IMR-90 (cell line): ENCODE measurements at regions not wholly inside any gene's neighbourhood (a gene's known extent, or its start where the extent isn't known, plus 50 kb on each side); places are given as distances from the start of the nearest gene placed in this dataset.

ENCODE experiments used
- ATAC-seq: fragments of 200-7000 bp; cut with Tn5 transposase; 2 replicates; pipeline ENCODE4 v1.9.1; 2020; ENCODE audit warnings: low read depth, mild to moderate bottlenecking, moderate library complexity
- BruUV-seq: library from RNA; stranded (reverse); fragments of 400-500 nt; replicated peaks from 2 replicates; lab custom pipeline; 2021; lab: Mats Ljungman, UMichigan
- CTCF ChIA-PET: fragments of 300-600 bp; formaldehyde crosslinking; extraction: SDS; loops from one replicate; lab custom pipeline; 2021; ENCODE audit warnings: antibody characterized with exemption; lab: Yijun Ruan, JAX
- POLR2A ChIA-PET: fragments of 300-600 bp; sonication (Branson Sonifier 250); formaldehyde crosslinking; loops from one replicate; lab custom pipeline; 2022; ENCODE audit warnings: antibody characterized with exemption; ENCODE audit not compliant: unreplicated experiment; lab: Charles Lee
- DNase-seq: peaks from one replicate; pipeline ENCODE4 v3.0.0; 2013
- H2AFZ ChIP-seq: replicated peaks from 2 replicates; pipeline ENCODE3; 2013; ENCODE audit warnings: low read length, mild to moderate bottlenecking; ENCODE audit not compliant: poor library complexity
- H2AK5ac ChIP-seq: 2 replicates; pipeline ENCODE4 v1.6.1; 2013; ENCODE audit warnings: low read depth, low read length, inconsistent platforms
- H2AK9ac ChIP-seq: replicated peaks from 2 replicates; pipeline ENCODE3; 2013; ENCODE audit warnings: mild to moderate bottlenecking, low read depth, low read length, moderate library complexity; ENCODE audit not compliant: poor library complexity
- H2BK120ac ChIP-seq: 2 replicates; pipeline ENCODE4 v1.6.1; 2013; ENCODE audit warnings: low read depth, low read length, inconsistent platforms
- H2BK15ac ChIP-seq: 3 replicates; pipeline ENCODE4 v1.6.1; 2013; ENCODE audit warnings: low read depth, low read length, inconsistent platforms
- H2BK20ac ChIP-seq: 2 replicates; pipeline ENCODE4 v1.6.1; 2013; ENCODE audit warnings: low read depth, mild to moderate bottlenecking, inconsistent platforms, low read length, moderate library complexity
- H2BK5ac ChIP-seq: 2 replicates; pipeline ENCODE4 v1.6.1; 2013; ENCODE audit warnings: mild to moderate bottlenecking, low read depth, low read length, inconsistent platforms; ENCODE audit not compliant: poor library complexity, severe bottlenecking
- H3K14ac ChIP-seq: replicated peaks from 2 replicates; pipeline ENCODE4 v1.6.1; 2013; ENCODE audit warnings: low read depth, low read length, inconsistent platforms
- H3K18ac ChIP-seq: 2 replicates; pipeline ENCODE4 v1.6.1; 2013; ENCODE audit warnings: low read depth, low read length, control low read depth
- H3K23ac ChIP-seq: 2 replicates; pipeline ENCODE4 v1.6.1; 2013; ENCODE audit warnings: low read depth, low read length, inconsistent platforms
- H3K27ac ChIP-seq: 2 replicates; pipeline ENCODE4 v1.5.1; 2013; ENCODE audit warnings: mild to moderate bottlenecking, control low read depth, low read length; ENCODE audit not compliant: insufficient read depth
- H3K27me3 ChIP-seq: 2 replicates; pipeline ENCODE4 v1.6.1; 2013; ENCODE audit warnings: low read length; ENCODE audit not compliant: control insufficient read depth, insufficient read depth
- H3K36me3 ChIP-seq: 2 replicates; pipeline ENCODE4 v1.6.1; 2013; ENCODE audit warnings: low read length, mixed read lengths; ENCODE audit not compliant: control insufficient read depth, insufficient read depth
- H3K4ac ChIP-seq: 2 replicates; pipeline ENCODE4 v1.6.1; 2013; ENCODE audit warnings: low read depth, low read length, inconsistent platforms
- H3K4me1 ChIP-seq: 2 replicates; pipeline ENCODE4 v1.6.1; 2013; ENCODE audit warnings: low read length, mixed read lengths; ENCODE audit not compliant: control insufficient read depth, insufficient read depth
- H3K4me2 ChIP-seq: 2 replicates; pipeline ENCODE4 v1.6.1; 2013; ENCODE audit warnings: low read depth, mild to moderate bottlenecking, control low read depth, low read length, moderate library complexity
- H3K4me3 ChIP-seq: 2 replicates; pipeline ENCODE4 v1.5.1; 2013; ENCODE audit warnings: low read depth, mild to moderate bottlenecking, control low read depth, low read length, moderate library complexity; ENCODE audit not compliant: insufficient read depth
- H3K56ac ChIP-seq: 2 replicates; pipeline ENCODE4 v1.6.1; 2013; ENCODE audit warnings: low read length, inconsistent platforms; ENCODE audit not compliant: insufficient read depth; ENCODE audit errors: extremely low read depth
- H3K79me1 ChIP-seq, 2 experiments: 2 replicates each; pipeline ENCODE4 v1.6.1; 2013; ENCODE audit warnings: low read length in 2 of 2, inconsistent platforms in 1 of 2, low read depth in 1 of 2
- H3K9ac ChIP-seq: 2 replicates; pipeline ENCODE4 v1.6.1; 2013; ENCODE audit warnings: low read depth, low read length, control low read depth
- H3K9me1 ChIP-seq: 2 replicates; pipeline ENCODE4 v1.6.1; 2013; ENCODE audit warnings: low read length, inconsistent platforms; ENCODE audit not compliant: insufficient read depth
- H3K9me3 ChIP-seq: 2 replicates; pipeline ENCODE4 v1.6.1; 2013; ENCODE audit warnings: low read length; ENCODE audit not compliant: control insufficient read depth, insufficient read depth
- H4K20me1 ChIP-seq: 2 replicates; pipeline ENCODE4 v1.6.1; 2013; ENCODE audit warnings: low read length, inconsistent platforms; ENCODE audit not compliant: insufficient read depth
- H4K5ac ChIP-seq: 2 replicates; pipeline ENCODE4 v1.6.1; 2013; ENCODE audit warnings: mild to moderate bottlenecking, low read depth, low read length, control low read depth
- H4K8ac ChIP-seq, 2 experiments: 2 replicates each; pipeline ENCODE4 v1.6.1; 2013; ENCODE audit warnings: low read depth in 2 of 2, low read length in 2 of 2, control low read depth in 1 of 2, inconsistent platforms in 1 of 2
- H4K91ac ChIP-seq: 2 replicates; pipeline ENCODE4 v1.6.1; 2013; ENCODE audit warnings: low read depth, low read length, inconsistent platforms; ENCODE audit not compliant: insufficient read depth
- BHLHE40 ChIP-seq: fragments of 150-350 bp; IDR thresholded peaks from 2 replicates; pipeline ENCODE4 v1.6.1; 2016; ENCODE audit warnings: mild to moderate bottlenecking, low read depth, low read length
- CEBPB ChIP-seq: IDR thresholded peaks from 2 replicates; pipeline ENCODE4 v1.6.1; 2012; ENCODE audit warnings: low read depth, low read length, improper control_type of control experiment
- CHD1 ChIP-seq: IDR thresholded peaks from 2 replicates; pipeline ENCODE4 v1.6.1; 2012; ENCODE audit warnings: low read depth, low read length, improper control_type of control experiment
- FOS ChIP-seq: fragments of 150-350 bp; IDR thresholded peaks from 2 replicates; pipeline ENCODE4 v1.6.1; 2016; ENCODE audit warnings: low read depth, low read length
- MAFK ChIP-seq: IDR thresholded peaks from 2 replicates; pipeline ENCODE4 v1.6.1; 2012; ENCODE audit warnings: low read depth, low read length, improper control_type of control experiment
- MAZ ChIP-seq: IDR thresholded peaks from 2 replicates; pipeline ENCODE4 v1.6.1; 2012; ENCODE audit warnings: low read depth, mild to moderate bottlenecking, low read length, improper control_type of control experiment, moderate library complexity, borderline replicate concordance
- MXI1 ChIP-seq: IDR thresholded peaks from 2 replicates; pipeline ENCODE4 v1.6.1; 2012; ENCODE audit warnings: low read depth, mild to moderate bottlenecking, low read length, moderate library complexity, borderline replicate concordance
- NFE2L2 ChIP-seq: fragments of 150-350 bp; IDR thresholded peaks from 2 replicates; pipeline ENCODE4 v1.6.1; 2016; ENCODE audit warnings: low read depth, mild to moderate bottlenecking, low read length
- POLR2A ChIP-seq: IDR thresholded peaks from 2 replicates; pipeline ENCODE4 v1.6.1; 2012; ENCODE audit warnings: mild to moderate bottlenecking, low read depth, low read length
- RAD21 ChIP-seq: IDR thresholded peaks from 2 replicates; pipeline ENCODE4 v1.6.1; 2012; ENCODE audit warnings: low read length, improper control_type of control experiment
- RCOR1 ChIP-seq: IDR thresholded peaks from 2 replicates; pipeline ENCODE4 v1.6.1; 2012; ENCODE audit warnings: mild to moderate bottlenecking, low read length, improper control_type of control experiment; ENCODE audit not compliant: insufficient replicate concordance
- RFX5 ChIP-seq: IDR thresholded peaks from 2 replicates; pipeline ENCODE4 v1.8.0; 2012; ENCODE audit warnings: low read depth, mild to moderate bottlenecking, low read length, moderate library complexity
- SMC3 ChIP-seq: fragments of 150-350 bp; IDR thresholded peaks from 2 replicates; pipeline ENCODE4 v1.6.1; 2016; ENCODE audit warnings: low read depth, mild to moderate bottlenecking, antibody characterized with exemption, low read length, moderate library complexity
- WGBS, 2 experiments: methylation state at CpG; one replicate each; pipeline versions ENCODE4 v1.1.5 to v1.1.7; 2013; ENCODE audit warnings: missing lambda C conversion rate in 2 of 2; ENCODE audit not compliant: insufficient read length in 1 of 2; ENCODE audit errors: extremely low coverage in 2 of 2; 5-methylcytosine and 5-hydroxymethylcytosine counted together
- dilution Hi-C: fragments of 300-500 bp; cut with HindIII; formaldehyde crosslinking; loops from one replicate; pipeline ENCODE4 v1.14.3; 2018; ENCODE audit warnings: low sequenced_read_pairs; ENCODE audit not compliant: unreplicated experiment
- in situ Hi-C: fragments of 300-500 bp; cut with MboI; formaldehyde crosslinking; loops from 3 replicates; pipeline ENCODE4 v1.14.3; 2019; ENCODE audit warnings: low sequenced_read_pairs, inconsistent platforms, mixed read lengths
- intact Hi-C: fragments of 100-400 bp; cut with micrococcal nuclease; formaldehyde crosslinking; loops from 2 replicates; pipeline ENCODE4 v1.10.0; 2022
- TF ChIP-seq, protein P1 (sequence below): fragments of 150-350 bp; IDR thresholded peaks from 2 replicates; pipeline ENCODE4 v1.6.1; 2017; ENCODE audit warnings: mild to moderate bottlenecking, antibody characterized with exemption, low read length, low read depth
- TF ChIP-seq, protein P2 (sequence below): conservative IDR thresholded peaks from 2 replicates; pipeline ENCODE4 v1.5.1; 2012; ENCODE audit warnings: mild to moderate bottlenecking, low read depth, low read length, improper control_type of control experiment
- TF ChIP-seq, protein P3 (sequence below): fragments of 150-350 bp; IDR thresholded peaks from 2 replicates; pipeline ENCODE4 v1.6.1; 2016; ENCODE audit warnings: low read depth, mild to moderate bottlenecking, low read length, moderate library complexity, borderline replicate concordance

DNA sequence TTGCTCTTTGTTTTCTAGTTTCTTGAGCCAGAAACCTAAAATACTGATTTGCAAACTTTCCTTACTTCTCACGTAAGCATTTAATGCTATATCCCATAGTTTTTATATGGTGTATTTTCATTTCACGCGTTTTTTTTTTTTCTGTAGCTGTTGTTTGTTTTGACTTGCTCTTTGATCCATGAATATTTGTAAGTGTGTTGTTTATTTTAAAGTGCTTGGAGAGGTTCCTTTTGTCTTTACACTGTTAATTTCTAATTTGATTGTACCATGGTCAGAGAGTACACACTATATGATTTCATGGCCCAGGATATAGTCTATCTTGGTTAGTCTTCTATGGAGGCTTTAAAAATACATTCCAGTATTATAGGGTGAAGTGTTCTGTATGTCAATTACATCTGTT, 84.8 kb upstream of the RNF217 start:
- H3K4me3 ChIP-seq, result no peak overlapping the region
- no peak overlapping the region for H2BK120ac ChIP-seq
- no peak overlapping the region for H2BK15ac ChIP-seq
- ChIA-PET POLR2A (no interaction called here), CTCF (interaction anchor here (0.6 kb wide), 1 partner anchor 270 kb away, joined by 3 read pairs; no protein-coding TSS in a partner anchor)
- H3K14ac ChIP-seq, result no peak overlapping the region
- H3K36me3 ChIP-seq, result no peaks in the 10 kb centered on the region
- BruUV-seq, result no TSS peak
- H3K27ac ChIP-seq, result no peak overlapping the region
- H3K23ac ChIP-seq, result no peak overlapping the region
- dilution Hi-C loops (no loop called here), in situ Hi-C loops (loop anchor here (5.0 to 10.0 kb wide), 2 partner anchors 397 to 435 kb away; no protein-coding TSS in a partner anchor), intact Hi-C loops (no loop called here)
- no peaks in the 10 kb centered on the region for H3K79me1 ChIP-seq
- H2BK5ac ChIP-seq, result no peak overlapping the region
- no peak overlapping the region for H2BK20ac ChIP-seq
- no peak overlapping the region for H4K8ac ChIP-seq
- no peak overlapping the region for H2AFZ ChIP-seq
- no peaks in the 10 kb centered on the region for H3K27me3 ChIP-seq
- H3K4me2 ChIP-seq, result no peak overlapping the region
- no peak overlapping the region for H3K18ac ChIP-seq
- H3K4ac ChIP-seq, result no peak overlapping the region
- no peaks in the 10 kb centered on the region for H3K9me3 ChIP-seq
- H2AK9ac ChIP-seq, result no peak overlapping the region
- H2AK5ac ChIP-seq, result no peak overlapping the region
- TF ChIP-seq, protein P1, sequence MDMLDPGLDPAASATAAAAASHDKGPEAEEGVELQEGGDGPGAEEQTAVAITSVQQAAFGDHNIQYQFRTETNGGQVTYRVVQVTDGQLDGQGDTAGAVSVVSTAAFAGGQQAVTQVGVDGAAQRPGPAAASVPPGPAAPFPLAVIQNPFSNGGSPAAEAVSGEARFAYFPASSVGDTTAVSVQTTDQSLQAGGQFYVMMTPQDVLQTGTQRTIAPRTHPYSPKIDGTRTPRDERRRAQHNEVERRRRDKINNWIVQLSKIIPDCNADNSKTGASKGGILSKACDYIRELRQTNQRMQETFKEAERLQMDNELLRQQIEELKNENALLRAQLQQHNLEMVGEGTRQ, result no peak
- TF ChIP-seq CEBPB (no peak), RCOR1 (no peak), CHD1 (no peak), SMC3 (no peak), POLR2A (no peak), FOS (no peak), RAD21 (no peak), MAZ (no peak), MAFK (no peak), BHLHE40 (no peak), RFX5 (no peak), NFE2L2 (no peak), MXI1 (no peak)
- TF ChIP-seq, protein P2, sequence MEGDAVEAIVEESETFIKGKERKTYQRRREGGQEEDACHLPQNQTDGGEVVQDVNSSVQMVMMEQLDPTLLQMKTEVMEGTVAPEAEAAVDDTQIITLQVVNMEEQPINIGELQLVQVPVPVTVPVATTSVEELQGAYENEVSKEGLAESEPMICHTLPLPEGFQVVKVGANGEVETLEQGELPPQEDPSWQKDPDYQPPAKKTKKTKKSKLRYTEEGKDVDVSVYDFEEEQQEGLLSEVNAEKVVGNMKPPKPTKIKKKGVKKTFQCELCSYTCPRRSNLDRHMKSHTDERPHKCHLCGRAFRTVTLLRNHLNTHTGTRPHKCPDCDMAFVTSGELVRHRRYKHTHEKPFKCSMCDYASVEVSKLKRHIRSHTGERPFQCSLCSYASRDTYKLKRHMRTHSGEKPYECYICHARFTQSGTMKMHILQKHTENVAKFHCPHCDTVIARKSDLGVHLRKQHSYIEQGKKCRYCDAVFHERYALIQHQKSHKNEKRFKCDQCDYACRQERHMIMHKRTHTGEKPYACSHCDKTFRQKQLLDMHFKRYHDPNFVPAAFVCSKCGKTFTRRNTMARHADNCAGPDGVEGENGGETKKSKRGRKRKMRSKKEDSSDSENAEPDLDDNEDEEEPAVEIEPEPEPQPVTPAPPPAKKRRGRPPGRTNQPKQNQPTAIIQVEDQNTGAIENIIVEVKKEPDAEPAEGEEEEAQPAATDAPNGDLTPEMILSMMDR, result no peak
- TF ChIP-seq, protein P3, sequence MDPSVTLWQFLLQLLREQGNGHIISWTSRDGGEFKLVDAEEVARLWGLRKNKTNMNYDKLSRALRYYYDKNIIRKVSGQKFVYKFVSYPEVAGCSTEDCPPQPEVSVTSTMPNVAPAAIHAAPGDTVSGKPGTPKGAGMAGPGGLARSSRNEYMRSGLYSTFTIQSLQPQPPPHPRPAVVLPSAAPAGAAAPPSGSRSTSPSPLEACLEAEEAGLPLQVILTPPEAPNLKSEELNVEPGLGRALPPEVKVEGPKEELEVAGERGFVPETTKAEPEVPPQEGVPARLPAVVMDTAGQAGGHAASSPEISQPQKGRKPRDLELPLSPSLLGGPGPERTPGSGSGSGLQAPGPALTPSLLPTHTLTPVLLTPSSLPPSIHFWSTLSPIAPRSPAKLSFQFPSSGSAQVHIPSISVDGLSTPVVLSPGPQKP, result no peak
- no peak overlapping the region for H4K91ac ChIP-seq
- H3K9ac ChIP-seq, result no peak overlapping the region
- no peaks in the 10 kb centered on the region for H4K20me1 ChIP-seq
- ATAC-seq (no peak), DNase-seq (no peak)
- no CpG with 5 or more reads among the region's 3 CpGs for WGBS, 2 experiments
- no peak overlapping the region for H3K56ac ChIP-seq
- H3K9me1 ChIP-seq, result no peaks in the 10 kb centered on the region
- no peak overlapping the region for H4K5ac ChIP-seq
- H3K4me1 ChIP-seq, result no peaks in the 10 kb centered on the region
